Spleen (tissue), 7 donors: ENCODE measurements at regions not wholly inside any gene's neighbourhood (a gene's known extent, or its start where the extent isn't known, plus 50 kb on each side); places are given as distances from the start of the nearest gene placed in this dataset.

Experiments used
- CTCF ChIP-seq, 11 experiments: fragments of 200-600 bp in 7 of 11; fragments of 450-650 bp in 4 of 11; sonication (generic) in 4 of 11; IDR thresholded peaks in 8 of 11; conservative IDR thresholded peaks in 3 of 11; 1 replicate in 7 of 11; 2 replicates in 4 of 11; pipeline versions ENCODE4 v1.4.0 to v1.8.0; 2016 to 2021; ENCODE audit warnings: antibody characterized with exemption in 11 of 11, inconsistent platforms in 4 of 11, mild to moderate bottlenecking in 1 of 11
- POLR2A ChIP-seq, 3 donors: fragments of 450-650 bp; IDR thresholded peaks; one replicate each; pipeline ENCODE4 v1.5.1; 2017; ENCODE audit warnings: antibody characterized with exemption in 3 of 3, mild to moderate bottlenecking in 1 of 3
- POLR2AphosphoS5 ChIP-seq, 3 donors: sonication (generic); formaldehyde crosslinking; IDR thresholded peaks; one replicate each; pipeline ENCODE4 v1.5.1; 2017; ENCODE audit warnings: antibody characterized with exemption in 3 of 3
- donor health status: DM: no; HTN: no; CAD: no; lungs with moderate emphysema.
- donor health status: DM: no; HTN: no; CAD: no.
- donor health status: DM: no; HTN: no; CAD: no.

GRCh38 chrX:537151-537550 is 93.4 kb upstream of the SHOX start:
- TF ChIP-seq POLR2A (IDR thresholded peaks at IDR 0.05) (no peak), CTCF (IDR thresholded peaks at IDR 0.05 in 8 of 11, conservative IDR thresholded peaks at IDR 0.05 in 3 of 11) (no peak), POLR2AphosphoS5 (IDR thresholded peaks at IDR 0.05) (no peak)
